Mammary epithelial cell (primary cell): ENCODE measurements at regions not wholly inside any gene's neighbourhood (a gene's known extent, or its start where the extent isn't known, plus 50 kb on each side); places are given as distances from the start of the nearest gene placed in this dataset.

Experiments
- CTCF ChIP-seq, 2 donors: IDR thresholded peaks in 1 of 2; conservative IDR thresholded peaks in 1 of 2; 2 replicates each; pipeline ENCODE4 v1.5.1; 2011 to 2012; ENCODE audit warnings: inconsistent platforms in 2 of 2, low read length in 2 of 2, mild to moderate bottlenecking in 2 of 2, control low read depth in 1 of 2, low read depth in 1 of 2; ENCODE audit not compliant: insufficient read depth in 1 of 2; ENCODE audit errors: extremely low read depth in 1 of 2
- EZH2 ChIP-seq: IDR thresholded peaks from 2 replicates; pipeline ENCODE4 v1.6.1; 2012; ENCODE audit warnings: low read length, inconsistent platforms, borderline replicate concordance

- no peak for TF ChIP-seq CTCF (conservative IDR thresholded peaks at IDR 0.05 in 1 of 2, IDR thresholded peaks at IDR 0.05 in 1 of 2; ENCODE audit: extremely low read depth in 1 of 2, insufficient read depth in 1 of 2, low read depth in 1 of 2, low read length in 2 of 2)
- TF ChIP-seq EZH2: no peak
Observed at GRCh38 chr15:26084771-26085170, 221.6 kb upstream of the ATP10A start.
